ENCODE measurements at regions not wholly inside any gene's neighbourhood (a gene's known extent, or its start where the extent isn't known, plus 50 kb on each side); places are given as distances from the start of the nearest gene placed in this dataset.
A peak's percentile ranks its signal among the peaks of the same experiment; 100 is the strongest.

DNA sequence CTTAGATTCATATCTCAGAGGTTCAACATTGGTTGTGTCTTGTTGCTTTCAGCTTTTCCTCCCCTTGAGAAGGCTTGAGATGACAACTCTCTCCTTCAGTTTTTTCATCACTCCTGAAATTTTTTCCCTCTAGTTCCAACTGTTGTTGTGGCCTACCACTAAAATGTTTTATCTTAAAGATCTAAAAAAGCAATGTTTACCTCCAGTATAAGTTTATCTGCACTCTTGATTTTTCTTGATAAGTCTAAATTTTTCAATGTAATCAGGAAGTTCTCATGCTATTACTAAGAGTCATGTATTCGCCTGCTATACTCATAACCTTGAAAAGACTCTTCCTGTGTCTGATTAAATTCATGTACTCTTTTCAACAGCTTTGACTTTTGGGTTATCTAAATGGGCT is 366.3 kb upstream of the TFPI start:
- ATAC-seq: no peak
- DNase-seq (ENCODE audit: low spot score): no peak

DNA sequence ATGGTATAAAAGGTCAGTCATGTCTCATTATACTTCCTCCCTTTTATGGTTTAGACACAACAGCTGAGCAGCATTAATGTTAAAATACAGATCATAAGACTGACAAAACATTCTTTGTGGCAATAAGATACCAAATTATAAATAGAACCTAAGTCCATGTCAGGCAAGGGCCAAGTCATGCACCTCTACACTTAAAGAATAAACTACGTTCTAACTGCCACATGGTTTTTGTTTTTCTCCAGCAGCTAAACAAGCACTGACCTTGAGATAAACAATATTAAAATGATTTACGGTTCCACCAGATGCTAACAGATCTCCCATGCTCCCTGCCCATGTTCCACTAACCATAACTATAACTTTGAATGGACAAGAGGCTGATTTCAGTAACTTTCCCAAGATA is 368.6 kb upstream of the TFPI start:
- ATAC-seq (no peak), DNase-seq (ENCODE audit: low spot score) (no peak)

DNA sequence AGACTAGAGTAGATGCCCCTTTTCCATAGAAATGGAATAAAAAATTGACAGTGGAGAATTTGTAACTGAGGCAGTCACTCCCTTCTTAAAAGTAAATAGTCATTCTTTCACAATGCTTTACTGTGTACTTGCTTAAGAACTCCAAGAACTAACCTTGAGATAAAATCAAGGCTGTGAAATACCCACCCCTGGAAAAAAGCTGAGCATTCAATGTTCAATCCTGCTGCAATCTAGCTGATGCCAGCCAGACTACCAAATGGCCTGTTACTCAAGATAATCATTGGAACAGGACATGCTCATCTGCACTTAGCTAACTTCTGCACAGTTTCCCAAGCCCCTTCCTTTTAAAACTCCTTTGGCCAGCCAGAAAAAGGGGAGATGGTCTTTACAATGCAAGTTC is 367.4 kb upstream of the GULP1 start:
- ATAC-seq: peak; percentile 70
- DNase-seq (ENCODE audit: low spot score): no peak

DNA sequence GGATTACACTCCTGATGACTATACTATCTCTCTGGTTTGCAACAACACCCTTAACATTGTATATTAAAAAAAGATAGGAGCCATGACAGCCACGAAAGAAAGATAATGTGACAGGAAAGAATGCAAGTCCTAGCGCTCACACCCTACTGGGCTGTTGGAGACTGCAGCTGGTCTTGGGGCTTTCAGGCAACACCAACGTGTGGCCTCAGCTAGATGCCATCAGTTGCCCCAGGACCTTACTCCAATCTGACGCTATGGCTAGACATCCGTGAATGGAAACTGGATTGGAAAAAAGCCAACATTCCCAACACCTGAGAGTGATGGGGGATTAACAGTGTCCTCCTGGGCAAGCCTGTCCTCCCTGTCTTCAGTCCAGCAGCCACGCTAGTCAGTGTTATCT is 357.4 kb upstream of the GULP1 start:
- ATAC-seq (no peak), DNase-seq (ENCODE audit: low spot score) (no peak)

DNA sequence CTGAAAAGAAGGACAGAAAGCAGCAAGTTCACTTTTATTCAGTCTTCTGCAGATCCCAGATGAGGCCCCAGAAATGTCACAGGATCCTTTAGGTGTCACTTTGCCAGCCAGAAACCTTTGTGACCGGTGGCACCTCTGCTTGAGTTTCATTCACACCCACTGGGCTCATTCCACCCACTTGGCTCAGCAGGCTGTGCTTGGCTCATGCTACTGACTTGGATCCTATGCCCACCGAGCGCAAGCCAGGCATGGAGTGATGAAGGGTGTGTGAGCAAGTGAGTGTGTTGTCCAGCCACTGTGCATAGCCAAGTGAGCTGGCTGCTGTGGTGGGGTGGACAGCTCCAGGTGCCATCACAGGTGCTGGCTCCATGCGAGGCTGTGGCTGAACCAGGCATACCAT is 357.0 kb upstream of the GULP1 start:
- DNase-seq (ENCODE audit: low spot score): no peak
- no peak for ATAC-seq

DNA sequence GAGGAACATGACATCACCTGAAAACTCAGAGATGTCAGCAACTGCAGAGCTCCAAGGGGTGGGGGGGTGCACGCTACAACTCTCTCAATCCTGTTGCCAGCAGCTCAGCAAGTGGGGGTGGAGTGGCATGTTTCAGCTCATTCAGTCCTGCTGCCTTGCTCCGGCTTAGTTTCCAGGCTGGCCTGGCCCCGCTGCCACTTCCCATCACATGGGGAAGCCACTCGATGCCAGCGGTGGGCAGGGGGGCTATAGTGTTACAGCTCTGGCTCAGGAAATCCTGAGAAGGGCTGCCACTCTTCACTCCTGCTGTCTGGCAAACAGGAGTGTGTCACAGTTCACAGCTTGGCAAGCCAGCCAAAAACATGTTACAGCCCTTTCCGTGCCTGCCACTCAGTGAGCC is 356.5 kb upstream of the GULP1 start:
- ATAC-seq: no peak
- DNase-seq (ENCODE audit: low spot score): no peak

DNA sequence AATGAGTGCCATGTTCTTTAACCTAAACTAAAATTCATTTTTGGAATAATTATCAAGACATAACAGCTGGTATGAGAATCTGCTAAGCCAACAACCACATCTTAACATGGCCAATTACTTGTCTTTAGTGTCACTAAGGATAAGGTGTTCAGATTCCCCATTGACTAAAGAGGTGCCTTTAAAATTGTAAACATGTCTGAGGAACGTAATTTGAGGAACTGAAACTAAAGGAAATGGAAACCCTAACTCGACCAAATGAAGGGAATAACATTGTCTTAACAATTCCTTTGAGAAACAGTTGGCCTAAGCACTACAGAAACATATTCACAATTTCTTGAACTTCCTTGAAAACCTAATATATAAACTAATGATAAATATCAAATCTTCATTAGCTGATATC is 355.4 kb upstream of the GULP1 start:
- ATAC-seq: no peak
- DNase-seq (ENCODE audit: low spot score): no peak

DNA sequence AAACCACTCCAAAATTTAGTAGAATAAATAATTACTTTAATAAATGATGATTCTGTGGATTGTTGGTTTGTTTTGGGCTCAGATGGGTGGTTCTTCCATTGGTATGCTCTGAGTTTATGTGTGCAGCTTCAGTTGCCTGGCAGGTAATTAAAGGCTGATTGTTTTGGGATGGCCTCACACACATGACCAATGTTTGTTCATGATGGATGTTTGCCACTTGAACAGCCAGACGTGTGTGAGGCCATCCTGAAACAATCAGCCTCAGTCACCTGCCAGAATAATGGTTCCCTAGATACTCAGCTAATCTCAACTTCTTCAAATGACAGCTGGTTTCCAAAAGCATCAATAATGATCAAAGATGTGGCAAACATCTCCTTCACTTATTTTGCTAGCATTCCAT is 352.5 kb upstream of the GULP1 start:
- no peak for DNase-seq (ENCODE audit: low spot score)
- ATAC-seq: no peak

DNA sequence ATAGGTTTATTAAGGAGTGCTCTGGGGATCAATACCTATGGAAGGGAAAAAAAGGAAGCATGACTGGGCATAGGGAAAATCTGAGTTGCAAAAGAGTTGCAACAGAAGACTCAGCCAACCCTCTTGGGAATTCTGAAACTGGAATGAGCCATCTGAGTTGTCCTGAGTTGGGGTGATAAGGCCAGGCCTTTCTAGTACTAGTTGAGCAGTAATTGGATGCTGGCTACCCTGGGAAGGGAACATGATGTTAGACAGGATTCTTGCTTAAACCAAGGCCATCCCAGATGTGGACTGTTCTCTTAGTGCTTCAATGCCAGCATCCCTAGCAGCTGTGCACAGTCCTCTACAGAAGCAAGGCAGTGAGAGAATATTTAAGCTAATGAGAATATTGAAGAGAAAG is 348.8 kb upstream of the GULP1 start:
- no peak for DNase-seq (ENCODE audit: low spot score)
- ATAC-seq: no peak

DNA sequence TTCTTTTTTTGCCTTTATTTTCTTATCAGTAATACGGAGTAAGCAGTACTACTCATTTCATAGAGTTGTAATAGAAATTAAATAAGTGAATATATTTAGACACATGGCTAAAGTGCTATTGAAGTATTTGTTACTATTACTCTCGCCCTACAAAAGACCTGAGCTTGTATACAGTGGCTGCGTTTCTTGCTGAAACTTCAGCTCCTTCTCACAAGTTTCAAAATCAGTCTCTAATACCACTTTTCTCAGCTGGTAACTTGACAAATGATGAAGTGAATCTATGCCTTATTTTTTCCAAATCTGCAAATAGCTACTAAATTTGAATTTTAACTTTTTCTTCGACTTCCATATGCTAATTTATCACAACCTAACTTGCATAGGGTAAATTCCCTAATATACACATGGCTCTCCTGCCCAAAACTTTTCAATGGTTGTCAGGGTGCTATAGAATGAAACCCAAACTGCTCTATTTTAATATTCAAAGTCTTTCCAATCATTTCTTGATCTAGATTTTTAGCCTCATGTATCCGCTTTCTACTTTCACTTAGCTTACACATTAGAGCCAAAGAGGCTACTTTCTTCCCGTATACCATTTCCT is 347.8 kb upstream of the GULP1 start:
- ATAC-seq (no peak), DNase-seq (ENCODE audit: low spot score) (no peak)

DNA sequence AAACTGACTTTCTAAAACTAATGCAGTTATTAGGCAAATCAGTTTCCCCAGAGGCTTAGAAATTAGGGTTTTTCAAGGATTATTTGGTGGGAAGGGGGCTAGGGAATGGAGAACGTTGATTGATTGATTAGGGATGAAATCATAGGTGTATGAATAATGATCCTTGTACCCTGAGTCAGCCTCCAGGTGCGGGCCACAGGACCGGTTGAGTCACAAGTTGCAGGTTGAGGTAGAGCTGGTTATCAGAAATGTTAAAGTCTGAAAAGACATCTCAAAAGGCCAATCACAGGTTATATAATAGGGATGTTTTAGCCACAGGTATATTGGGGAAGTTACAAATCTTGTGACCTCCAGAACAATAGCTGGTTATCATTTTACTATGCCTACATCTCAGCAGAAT is 341.8 kb upstream of the GULP1 start:
- DNase-seq (ENCODE audit: low spot score) (no peak), ATAC-seq (no peak)

DNA sequence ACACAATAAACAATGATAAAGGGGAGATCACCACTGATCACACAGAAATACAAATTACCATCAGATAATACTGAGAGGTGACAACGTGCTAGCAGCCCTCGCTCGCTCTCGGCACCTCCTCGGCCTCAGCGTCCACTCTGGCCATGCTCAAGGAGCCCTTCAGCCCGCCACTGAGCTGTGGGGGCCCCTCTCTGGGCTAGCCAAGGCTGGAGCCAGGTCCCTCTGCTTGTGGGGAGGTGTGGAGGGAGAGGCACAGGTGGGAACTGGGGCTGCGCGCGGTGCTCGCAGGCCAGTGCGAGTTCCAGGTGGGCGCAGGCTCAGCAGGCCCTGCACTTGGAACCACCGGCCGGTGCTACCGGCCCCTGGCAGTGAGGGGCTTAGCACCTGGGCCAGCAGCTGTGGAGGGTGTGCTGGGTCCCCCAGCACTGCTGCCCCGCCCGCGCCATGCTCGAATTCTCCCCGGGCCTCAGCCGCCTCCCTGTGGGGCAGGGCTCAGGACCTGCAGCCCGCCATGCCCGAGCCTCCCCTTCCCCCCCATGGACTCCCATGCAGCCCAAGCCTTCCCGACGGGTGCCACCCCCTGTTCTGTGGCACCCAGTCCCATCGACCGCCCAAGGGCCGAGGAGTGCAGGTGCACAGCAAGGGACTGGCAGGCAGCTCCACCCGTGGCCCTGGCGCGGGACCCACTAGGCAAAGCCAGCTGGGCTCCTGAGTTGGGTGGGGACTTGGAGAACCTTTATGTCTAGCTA is 340.0 kb upstream of the GULP1 start:
- ATAC-seq: no peak
- no peak for DNase-seq (ENCODE audit: low spot score)

DNA sequence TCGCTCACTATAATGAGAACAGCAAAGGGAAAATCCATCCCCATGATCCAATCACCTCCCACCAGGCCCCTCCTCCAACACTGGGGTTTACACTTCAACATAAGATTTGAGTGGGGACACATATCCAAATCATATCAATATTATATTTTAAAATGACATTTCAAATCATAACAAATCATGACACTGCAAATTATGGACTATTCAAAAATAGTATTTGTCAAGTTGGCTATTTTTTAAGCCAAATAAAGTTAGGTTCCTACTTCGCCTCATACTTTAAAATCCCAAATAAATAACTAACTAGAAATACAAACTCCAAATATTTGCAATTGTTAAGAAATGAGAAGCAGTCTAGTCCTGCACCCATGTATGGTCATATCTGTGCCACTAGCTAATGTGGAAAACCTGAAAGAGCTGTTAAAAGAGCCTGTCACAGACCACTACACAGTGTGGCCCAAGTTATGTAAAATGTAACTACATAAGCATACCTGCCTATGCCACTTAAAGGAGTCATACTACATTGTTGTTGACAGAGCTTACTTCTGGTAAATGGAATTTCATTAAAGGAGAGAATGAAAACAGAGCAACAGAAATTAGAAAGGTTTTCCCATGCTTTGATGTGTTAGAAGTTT is 334.7 kb upstream of the GULP1 start:
- peak; percentile 77 for ATAC-seq
- DNase-seq (ENCODE audit: low spot score): no peak

DNA sequence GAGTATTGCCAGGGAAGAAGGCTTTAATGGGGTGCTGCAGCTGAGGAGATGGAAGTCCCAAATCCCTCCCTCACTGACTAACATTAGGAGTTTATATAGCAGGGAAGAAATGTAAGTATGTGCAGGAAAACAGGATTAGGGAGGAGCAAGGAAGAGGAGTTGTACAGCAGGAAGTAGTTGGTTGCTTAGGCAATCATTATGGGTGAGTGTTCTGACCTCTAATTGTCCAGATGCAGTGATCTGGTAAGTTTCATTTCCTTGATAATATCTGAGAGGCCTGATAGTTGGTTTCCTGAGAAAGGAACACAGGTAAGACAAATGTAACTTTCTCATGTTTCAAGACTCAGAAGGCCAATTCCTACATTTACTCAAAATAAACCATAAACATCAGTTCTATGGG is 331.9 kb upstream of the GULP1 start:
- ATAC-seq: no peak
- DNase-seq (ENCODE audit: low spot score): no peak

DNA sequence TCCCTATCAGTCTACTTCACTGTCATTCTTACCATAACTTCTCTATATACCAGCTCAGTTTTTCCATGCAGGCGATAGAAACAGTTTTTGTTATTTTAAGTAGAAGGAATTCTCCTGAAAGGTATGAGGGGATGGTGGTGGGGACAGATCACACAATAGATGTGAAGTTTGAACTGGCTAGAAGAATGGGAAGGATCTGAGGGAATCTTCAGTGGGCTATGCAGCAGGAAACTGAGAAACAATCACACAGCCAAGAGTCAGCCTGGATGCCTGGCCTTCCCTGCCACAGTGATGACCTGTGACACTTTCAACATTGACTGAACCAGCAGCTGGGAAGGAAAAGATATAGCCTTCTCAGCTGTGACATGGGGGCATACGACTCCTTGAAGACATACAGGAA is 329.1 kb upstream of the GULP1 start:
- DNase-seq (ENCODE audit: low spot score) (no peak), ATAC-seq (no peak)

DNA sequence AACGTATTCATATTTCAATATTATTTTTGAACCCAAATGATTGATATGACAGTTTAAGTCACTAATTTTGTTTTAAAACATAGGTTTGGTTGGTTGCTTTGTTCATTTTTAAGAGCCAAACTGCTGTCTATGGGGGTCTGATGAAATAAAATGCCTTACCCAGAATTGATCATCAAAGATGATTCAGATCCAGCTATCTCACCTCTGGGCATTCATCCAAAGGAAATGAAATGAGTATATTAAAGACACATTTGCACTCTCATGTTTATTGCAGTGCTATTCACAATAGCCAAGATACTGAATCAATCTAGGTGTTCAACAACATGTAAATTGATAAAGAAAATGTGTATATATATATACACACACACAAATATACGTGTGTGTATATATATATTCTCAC is 326.9 kb upstream of the GULP1 start:
- ATAC-seq (no peak), DNase-seq (ENCODE audit: low spot score) (no peak)

DNA sequence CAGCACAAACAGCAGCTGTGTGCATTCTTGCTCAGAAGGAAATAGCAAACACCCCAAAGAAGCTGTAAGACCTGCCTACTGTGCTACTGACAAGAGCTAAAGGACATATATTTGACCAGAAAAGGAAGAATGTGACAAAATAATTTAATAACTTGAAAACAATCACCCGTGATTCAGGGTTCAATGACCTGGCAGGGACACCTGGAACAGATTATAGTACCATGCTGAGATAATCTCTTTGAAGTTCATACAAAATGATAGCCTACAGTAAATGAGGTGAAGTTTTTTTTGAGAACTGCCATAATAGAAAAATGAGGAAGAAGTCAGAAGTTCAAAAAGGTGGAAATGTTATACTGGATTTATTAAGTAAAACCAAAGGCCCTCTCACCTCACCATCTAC is 324.8 kb upstream of the GULP1 start:
- ATAC-seq (no peak), DNase-seq (ENCODE audit: low spot score) (no peak)

DNA sequence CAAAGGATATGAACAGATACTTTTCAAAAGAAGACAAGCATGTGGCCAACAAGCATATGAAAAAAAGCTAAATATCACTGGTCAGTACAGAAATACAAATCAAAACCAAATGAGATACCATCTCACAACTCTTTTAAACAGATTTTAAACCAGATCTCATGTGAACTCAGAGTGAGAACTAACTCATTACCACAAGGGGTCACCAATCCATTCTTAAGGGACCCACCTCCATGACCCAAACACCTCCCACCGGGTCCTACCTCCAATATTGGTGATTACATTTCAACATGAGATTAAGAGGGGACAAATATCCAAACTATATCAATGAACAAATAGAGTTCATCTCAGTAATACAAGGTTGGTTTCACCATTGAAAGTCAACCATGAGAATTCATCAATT is 319.8 kb upstream of the GULP1 start:
- ATAC-seq (no peak), DNase-seq (ENCODE audit: low spot score) (no peak)

DNA sequence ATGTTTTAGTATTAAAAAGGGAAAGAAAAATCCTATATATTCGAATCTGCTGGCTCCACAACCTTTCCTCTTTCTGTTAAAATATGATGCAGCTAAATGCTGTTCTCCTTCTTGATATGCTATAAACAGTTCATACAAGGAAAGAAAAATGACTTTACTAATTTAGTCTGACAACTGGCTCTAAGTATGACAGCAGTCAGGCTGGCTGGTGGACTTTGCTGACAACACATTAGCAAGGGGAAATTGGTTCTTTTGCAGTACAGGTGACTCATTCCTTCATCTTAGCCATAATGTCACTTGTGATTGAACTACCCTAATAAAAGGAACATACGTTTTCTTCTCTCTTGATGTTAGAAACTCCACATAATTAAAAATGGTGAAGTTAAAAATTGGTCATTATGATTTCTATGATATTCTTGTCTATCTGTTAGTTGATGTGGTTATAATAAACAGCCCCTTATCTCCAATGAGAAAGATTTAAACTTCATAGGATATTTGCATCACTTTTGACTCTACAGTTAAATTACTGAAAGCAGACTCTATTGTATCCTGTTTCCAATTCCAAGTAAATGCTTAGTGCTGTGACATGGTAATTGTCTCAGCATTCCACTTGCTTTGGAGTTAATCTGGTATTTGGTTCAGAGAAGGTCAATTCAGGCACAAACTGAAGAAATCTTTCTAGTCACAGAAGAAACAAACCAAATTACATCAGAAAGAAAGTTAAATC is 315.3 kb upstream of the GULP1 start:
- DNase-seq (ENCODE audit: low spot score) (no peak), ATAC-seq (no peak)

DNA sequence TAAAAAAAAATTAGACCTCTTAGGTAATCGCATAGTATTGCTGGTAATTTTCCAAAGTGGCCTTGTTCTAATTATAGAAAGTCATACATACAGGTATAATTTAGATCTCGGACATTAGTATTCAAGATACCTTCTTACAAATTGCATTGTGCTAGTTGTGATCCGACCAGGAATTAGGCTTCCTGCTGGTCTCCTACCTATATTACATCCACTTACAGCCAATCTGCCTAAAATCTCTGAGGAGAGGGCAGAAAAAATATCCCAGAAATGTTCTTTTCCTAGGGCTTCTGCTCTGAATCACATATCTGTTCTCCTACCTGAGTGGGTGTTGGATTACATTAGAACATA is 314.7 kb upstream of the GULP1 start:
- ATAC-seq (no peak), DNase-seq (ENCODE audit: low spot score) (no peak)

DNA sequence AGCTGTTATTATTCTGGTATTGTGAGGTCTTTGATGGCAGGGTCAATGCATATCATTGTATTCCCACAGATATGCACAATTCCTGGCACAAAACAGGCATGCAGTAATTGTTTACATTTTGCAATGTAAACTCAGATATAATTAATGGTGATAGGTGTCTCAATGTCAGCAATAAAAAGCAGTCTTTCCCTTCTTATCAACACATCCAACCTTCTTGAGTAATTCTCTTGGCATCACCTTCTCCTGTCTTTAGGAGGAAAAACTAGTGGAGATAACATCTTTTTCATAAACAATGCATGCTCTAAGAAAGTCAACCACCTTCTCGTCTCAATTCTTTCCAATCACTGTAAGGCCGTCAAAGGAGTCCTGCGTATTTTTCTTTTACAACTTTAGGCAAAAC is 313.3 kb upstream of the GULP1 start:
- ATAC-seq: no peak
- DNase-seq (ENCODE audit: low spot score): no peak

DNA sequence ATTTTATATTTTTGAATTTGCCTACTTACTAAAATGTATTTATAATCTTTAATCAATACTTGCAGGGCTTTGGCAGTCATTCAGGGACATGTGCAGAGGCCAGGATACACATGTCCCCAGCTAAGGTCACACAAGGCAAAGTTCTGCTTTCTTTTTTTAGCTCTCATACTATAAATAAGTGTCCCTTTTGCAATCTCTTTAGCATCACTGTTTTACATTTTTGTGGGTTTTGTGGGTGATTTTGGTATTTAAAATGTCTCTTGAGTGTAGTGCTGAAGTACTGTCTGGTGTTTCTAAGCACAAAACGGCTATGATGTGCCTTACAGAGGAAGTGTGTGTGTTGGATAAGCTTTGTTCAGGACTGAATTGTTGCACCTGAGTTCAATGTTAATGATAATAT is 309.0 kb upstream of the GULP1 start:
- peak; percentile 55 for DNase-seq (ENCODE audit: low spot score)
- peak; percentile 92 for ATAC-seq
